Ovary (tissue), 7 donors: ENCODE measurements at regions not wholly inside any gene's neighbourhood (a gene's known extent, or its start where the extent isn't known, plus 50 kb on each side); places are given as distances from the start of the nearest gene placed in this dataset.

ENCODE experiments used
- DNase-seq, 5 donors: peaks; one replicate each; pipeline ENCODE4 v3.0.0-alpha.2; 2019 to 2020
- H3K27ac ChIP-seq, 2 donors: fragments of 200-600 bp; one replicate each; pipeline versions ENCODE4 v1.5.1 to v1.8.0; 2019 to 2022
- H3K27me3 ChIP-seq: fragments of 200-600 bp; one replicate; pipeline ENCODE4 v1.8.0; 2022
- H3K36me3 ChIP-seq: fragments of 200-600 bp; sonication (generic); one replicate; pipeline ENCODE4 v1.5.1; 2019
- H3K4me1 ChIP-seq: one replicate; pipeline ENCODE4 v1.8.1; 2013; ENCODE audit warnings: mild to moderate bottlenecking, moderate library complexity; ENCODE audit not compliant: insufficient read depth
- H3K4me3 ChIP-seq: fragments of 200-600 bp; sonication (generic); one replicate; pipeline ENCODE4 v1.5.1; 2017
- H3K9me3 ChIP-seq, 2 donors: fragments of 200-600 bp in 1 of 2; sonication (generic) in 1 of 2; one replicate each; pipeline versions ENCODE4 v1.5.1 to v1.8.1; 2013 to 2019; ENCODE audit warnings: mild to moderate bottlenecking in 1 of 2, moderate library complexity in 1 of 2
- EP300 ChIP-seq: sonication (generic); formaldehyde crosslinking; IDR thresholded peaks from one replicate; pipeline ENCODE4 v1.6.1; 2017; ENCODE audit warnings: antibody characterized with exemption
- POLR2A ChIP-seq: fragments of 450-650 bp; IDR thresholded peaks from one replicate; pipeline ENCODE4 v1.6.1; 2017; ENCODE audit warnings: antibody characterized with exemption, mild to moderate bottlenecking, moderate library complexity
- WGBS, 3 donors: extraction: QIAGEN DNeasy Blood & Tissue Kit in 1 of 3; methylation state at CpG; one replicate each; pipeline versions ENCODE4 v1.1.5 to v1.1.7; 2013 to 2017; 5-methylcytosine and 5-hydroxymethylcytosine counted together
- intact Hi-C, 4 donors: fragments of 100-400 bp; cut with DNase I; formaldehyde crosslinking; loops; one replicate each; pipeline versions ENCODE4 v1.11.0 to v1.15.1; 2022 to 2023
- TF ChIP-seq, protein P1 (sequence below), 3 donors: fragments of 450-650 bp in 2 of 3; fragments of 200-600 bp in 1 of 3; IDR thresholded peaks; one replicate each; pipeline versions ENCODE4 v1.5.1 to v1.8.0; 2016 to 2022; ENCODE audit warnings: antibody characterized with exemption in 3 of 3, mild to moderate bottlenecking in 1 of 3
- donor health status: DM: no; HTN: no; CAD: no; lungs with moderate emphysema.
- donor health status: DM: no; HTN: no; CAD: no.
- donor health status: Bipolar disorder and iron deficiency.
- donor health status: DM: no; HTN: no; CAD: no.
- donor health status: DM: yes; HTN: yes; CAD: no.

GRCh38 chr21:21730512-21730911 is 732.3 kb downstream of the NCAM2 start:
- no peak for TF ChIP-seq POLR2A
- TF ChIP-seq EP300, result no peak
- TF ChIP-seq, protein P1, sequence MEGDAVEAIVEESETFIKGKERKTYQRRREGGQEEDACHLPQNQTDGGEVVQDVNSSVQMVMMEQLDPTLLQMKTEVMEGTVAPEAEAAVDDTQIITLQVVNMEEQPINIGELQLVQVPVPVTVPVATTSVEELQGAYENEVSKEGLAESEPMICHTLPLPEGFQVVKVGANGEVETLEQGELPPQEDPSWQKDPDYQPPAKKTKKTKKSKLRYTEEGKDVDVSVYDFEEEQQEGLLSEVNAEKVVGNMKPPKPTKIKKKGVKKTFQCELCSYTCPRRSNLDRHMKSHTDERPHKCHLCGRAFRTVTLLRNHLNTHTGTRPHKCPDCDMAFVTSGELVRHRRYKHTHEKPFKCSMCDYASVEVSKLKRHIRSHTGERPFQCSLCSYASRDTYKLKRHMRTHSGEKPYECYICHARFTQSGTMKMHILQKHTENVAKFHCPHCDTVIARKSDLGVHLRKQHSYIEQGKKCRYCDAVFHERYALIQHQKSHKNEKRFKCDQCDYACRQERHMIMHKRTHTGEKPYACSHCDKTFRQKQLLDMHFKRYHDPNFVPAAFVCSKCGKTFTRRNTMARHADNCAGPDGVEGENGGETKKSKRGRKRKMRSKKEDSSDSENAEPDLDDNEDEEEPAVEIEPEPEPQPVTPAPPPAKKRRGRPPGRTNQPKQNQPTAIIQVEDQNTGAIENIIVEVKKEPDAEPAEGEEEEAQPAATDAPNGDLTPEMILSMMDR (IDR thresholded peaks at IDR 0.05), result no peak
- Histone ChIP-seq H3K4me1 (no peaks in the 10 kb centered on the region), H3K27me3 (no peaks in the 10 kb centered on the region), H3K9me3 (no peaks in the 10 kb centered on the region), H3K27ac (no peak overlapping the region), H3K36me3 (no peaks in the 10 kb centered on the region), H3K4me3 (no peak overlapping the region)
- intact Hi-C loops, result no loop called here
- no peak for DNase-seq
- 50 to 56% (median 53%) methylated on average over 5 of the region's 5 CpGs for WGBS, 3 donors

DNA sequence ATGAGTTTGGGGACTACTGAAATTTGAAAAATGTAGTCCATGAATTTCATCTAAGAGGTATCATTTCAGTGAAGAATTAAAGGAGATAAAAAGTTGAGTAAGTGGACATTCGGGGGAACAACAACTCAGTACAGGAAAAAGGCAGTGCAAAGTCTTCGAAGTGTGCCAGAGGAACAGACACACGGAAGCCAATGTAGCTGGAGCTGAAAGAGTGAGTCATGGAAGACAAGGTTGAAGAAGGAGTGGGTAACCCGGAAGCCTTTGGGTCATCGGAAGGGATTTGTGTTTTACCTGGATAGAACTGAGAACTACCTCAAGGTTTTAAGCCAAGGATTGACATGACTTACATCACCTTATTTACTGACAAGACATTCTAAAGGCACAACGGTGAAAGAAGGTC is 733.4 kb downstream of the NCAM2 start:
- H3K27me3 ChIP-seq, result no peaks in the 10 kb centered on the region
- intact Hi-C loops, result no loop called here
- DNase-seq, result no peak
- H3K36me3 ChIP-seq, result no peaks in the 10 kb centered on the region
- TF ChIP-seq EP300 (no peak), POLR2A (no peak)
- TF ChIP-seq, protein P1 (IDR thresholded peaks at IDR 0.05), result no peak
- H3K27ac ChIP-seq, result no peak overlapping the region
- WGBS, 3 donors, result 91 to 95% (median 92%) methylated on average over 6 of the region's 6 CpGs
- H3K4me3 ChIP-seq, result no peak overlapping the region
- no peaks in the 10 kb centered on the region for H3K9me3 ChIP-seq
- no peaks in the 10 kb centered on the region for H3K4me1 ChIP-seq

DNA sequence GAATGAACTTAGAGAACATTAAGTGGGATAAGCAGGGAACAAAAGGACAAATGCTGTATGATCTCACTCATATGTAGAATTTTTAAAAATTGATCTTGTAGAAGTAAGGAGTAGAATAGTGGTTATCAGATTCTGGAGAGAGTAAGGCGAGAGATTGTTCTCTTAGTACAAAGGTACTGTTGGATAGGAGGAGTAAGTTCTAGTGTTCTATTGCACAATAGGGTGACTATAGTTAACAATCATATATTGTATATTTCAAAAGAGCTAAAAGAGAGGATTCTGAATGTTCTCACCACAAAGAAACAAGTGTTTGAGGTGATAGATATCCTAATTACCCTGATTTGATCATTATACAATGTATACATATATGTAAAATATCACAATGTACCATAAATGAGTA is 735.9 kb downstream of the NCAM2 start:
- Histone ChIP-seq H3K36me3 (no peaks in the 10 kb centered on the region), H3K9me3 (no peaks in the 10 kb centered on the region), H3K27me3 (no peaks in the 10 kb centered on the region), H3K4me1 (no peaks in the 10 kb centered on the region), H3K27ac (no peak overlapping the region), H3K4me3 (no peak overlapping the region)
- TF ChIP-seq EP300 (no peak), POLR2A (no peak)
- TF ChIP-seq, protein P1 (IDR thresholded peaks at IDR 0.05), result no peak
- no peak for DNase-seq
- intact Hi-C loops, result no loop called here
- WGBS, 3 donors, result 86 to 94% (median 92%) methylated on average over 1 of the region's 1 CpG

- intact Hi-C loops, result no loop called here
These were observed 739.0 kb downstream of the NCAM2 start for GRCh38 chr21:21737186-21737585.

More at GRCh38 chr21:21737186-21737585, 739.0 kb downstream of the NCAM2 start:
- H3K4me3 ChIP-seq, result no peak overlapping the region
- no peak overlapping the region for H3K27ac ChIP-seq
- TF ChIP-seq EP300 (no peak), POLR2A (no peak)
- TF ChIP-seq, protein P1 (IDR thresholded peaks at IDR 0.05), result no peak
- no peaks in the 10 kb centered on the region for H3K9me3 ChIP-seq
- H3K36me3 ChIP-seq, result no peaks in the 10 kb centered on the region
- no peaks in the 10 kb centered on the region for H3K4me1 ChIP-seq
- WGBS, 3 donors, result 72 to 81% (median 78%) methylated on average over 7 of the region's 7 CpGs
- no peaks in the 10 kb centered on the region for H3K27me3 ChIP-seq
- no peak for DNase-seq
